ENCODE measurements at regions not wholly inside any gene's neighbourhood (a gene's known extent, or its start where the extent isn't known, plus 50 kb on each side); places are given as distances from the start of the nearest gene placed in this dataset.
A peak's percentile ranks its signal among the peaks of the same experiment; 100 is the strongest.

- Mint-ChIP-seq H3K4me1 (ENCODE audit: low read depth) (no peaks in the 10 kb centered on the region), H3K4me3 (no peak overlapping the region), H3K27ac (no peak overlapping the region), H3K27me3 (no peaks in the 10 kb centered on the region), H3K9me3 (no peaks in the 10 kb centered on the region), H3K36me3 (ENCODE audit: low read depth) (no peaks in the 10 kb centered on the region)
- DNase-seq: no peak
Observed at GRCh38 chr4:170306208-170306607, 216.5 kb upstream of the AADAT start.

- DNase-seq: no peak
- Mint-ChIP-seq H3K9me3 (no peaks in the 10 kb centered on the region), H3K27me3 (no peaks in the 10 kb centered on the region), H3K4me1 (ENCODE audit: low read depth) (no peaks in the 10 kb centered on the region), H3K36me3 (ENCODE audit: low read depth) (no peaks in the 10 kb centered on the region), H3K27ac (no peak overlapping the region), H3K4me3 (no peak overlapping the region)
Observed at GRCh38 chr4:170305627-170306026, 215.9 kb upstream of the AADAT start.

GRCh38 chr4:170281027-170281426 lies 191.3 kb upstream of the AADAT start:
- Mint-ChIP-seq H3K4me1 (ENCODE audit: low read depth) (no peaks in the 10 kb centered on the region), H3K36me3 (ENCODE audit: low read depth) (no peaks in the 10 kb centered on the region), H3K9me3 (no peaks in the 10 kb centered on the region), H3K4me3 (no peak overlapping the region), H3K27me3 (no peaks in the 10 kb centered on the region), H3K27ac (no peak overlapping the region)
- DNase-seq: no peak

- no peak overlapping the region for H3K4me3 Mint-ChIP-seq
- no peak overlapping the region for H3K27ac Mint-ChIP-seq
- H3K9me3 Mint-ChIP-seq: no peaks in the 10 kb centered on the region
- no peaks in the 10 kb centered on the region for H3K36me3 Mint-ChIP-seq (ENCODE audit: low read depth)
- no peaks in the 10 kb centered on the region for H3K4me1 Mint-ChIP-seq (ENCODE audit: low read depth)
- no peak for DNase-seq
- no peaks in the 10 kb centered on the region for H3K27me3 Mint-ChIP-seq
Observed at GRCh38 chr4:170278460-170278859, 188.7 kb upstream of the AADAT start.

GRCh38 chr4:170274616-170275015 lies 184.9 kb upstream of the AADAT start:
- Mint-ChIP-seq H3K9me3 (peaks cover 1% of the 10 kb centered on the region), H3K36me3 (ENCODE audit: low read depth) (no peaks in the 10 kb centered on the region), H3K4me1 (ENCODE audit: low read depth) (no peaks in the 10 kb centered on the region), H3K4me3 (no peak overlapping the region), H3K27ac (no peak overlapping the region), H3K27me3 (no peaks in the 10 kb centered on the region)
- no peak for DNase-seq

- H3K4me1 Mint-ChIP-seq (ENCODE audit: low read depth): no peaks in the 10 kb centered on the region
- no peak overlapping the region for H3K27ac Mint-ChIP-seq
- H3K27me3 Mint-ChIP-seq: no peaks in the 10 kb centered on the region
- H3K9me3 Mint-ChIP-seq: peaks cover 4% of the 10 kb centered on the region
- H3K4me3 Mint-ChIP-seq: no peak overlapping the region
- no peaks in the 10 kb centered on the region for H3K36me3 Mint-ChIP-seq (ENCODE audit: low read depth)
- DNase-seq: no peak
Observed at GRCh38 chr4:170272959-170273358, 183.2 kb upstream of the AADAT start.

- Mint-ChIP-seq H3K4me3 (no peak overlapping the region), H3K4me1 (ENCODE audit: low read depth) (no peaks in the 10 kb centered on the region), H3K27me3 (no peaks in the 10 kb centered on the region), H3K36me3 (ENCODE audit: low read depth) (no peaks in the 10 kb centered on the region), H3K27ac (no peak overlapping the region), H3K9me3 (peaks cover 4% of the 10 kb centered on the region)
- DNase-seq: no peak
Observed at GRCh38 chr4:170271723-170272122, 182.0 kb upstream of the AADAT start.

GRCh38 chr4:170270628-170271027 lies 180.9 kb upstream of the AADAT start:
- no peaks in the 10 kb centered on the region for H3K4me1 Mint-ChIP-seq (ENCODE audit: low read depth)
- no peak overlapping the region for H3K27ac Mint-ChIP-seq
- H3K36me3 Mint-ChIP-seq (ENCODE audit: low read depth): no peaks in the 10 kb centered on the region
- DNase-seq: no peak
- H3K27me3 Mint-ChIP-seq: no peaks in the 10 kb centered on the region
- peaks cover 4% of the 10 kb centered on the region for H3K9me3 Mint-ChIP-seq
- no peak overlapping the region for H3K4me3 Mint-ChIP-seq

- no peaks in the 10 kb centered on the region for H3K36me3 Mint-ChIP-seq (ENCODE audit: low read depth)
Observed at GRCh38 chr4:170269950-170270349, 180.2 kb upstream of the AADAT start.

GRCh38 chr4:170259631-170260153 lies 169.9 kb upstream of the AADAT start:
- Mint-ChIP-seq H3K9me3 (peaks cover 2% of the 10 kb centered on the region), H3K4me1 (ENCODE audit: low read depth) (no peaks in the 10 kb centered on the region), H3K36me3 (ENCODE audit: low read depth) (no peaks in the 10 kb centered on the region), H3K27ac (no peak overlapping the region), H3K27me3 (no peaks in the 10 kb centered on the region), H3K4me3 (no peak overlapping the region)
- DNase-seq: peak; percentile 31

More at GRCh38 chr4:170269950-170270349, 180.2 kb upstream of the AADAT start:
- H3K4me3 Mint-ChIP-seq: no peak overlapping the region
- no peak for DNase-seq
- H3K9me3 Mint-ChIP-seq: peaks cover 4% of the 10 kb centered on the region
- no peak overlapping the region for H3K27ac Mint-ChIP-seq
- no peaks in the 10 kb centered on the region for H3K4me1 Mint-ChIP-seq (ENCODE audit: low read depth)
- no peaks in the 10 kb centered on the region for H3K27me3 Mint-ChIP-seq

GRCh38 chr4:170256807-170257206 lies 167.1 kb upstream of the AADAT start:
- no peaks in the 10 kb centered on the region for H3K9me3 Mint-ChIP-seq
- H3K4me3 Mint-ChIP-seq: no peak overlapping the region
- no peaks in the 10 kb centered on the region for H3K36me3 Mint-ChIP-seq (ENCODE audit: low read depth)
- no peaks in the 10 kb centered on the region for H3K27me3 Mint-ChIP-seq
- no peaks in the 10 kb centered on the region for H3K4me1 Mint-ChIP-seq (ENCODE audit: low read depth)
- no peak overlapping the region for H3K27ac Mint-ChIP-seq
- no peak for DNase-seq

GRCh38 chr4:170248576-170248975 lies 158.8 kb upstream of the AADAT start:
- H3K27me3 Mint-ChIP-seq: peaks cover 2% of the 10 kb centered on the region
- H3K36me3 Mint-ChIP-seq (ENCODE audit: low read depth): no peaks in the 10 kb centered on the region
- no peak for DNase-seq
- H3K9me3 Mint-ChIP-seq: no peaks in the 10 kb centered on the region
- no peak overlapping the region for H3K4me3 Mint-ChIP-seq
- no peaks in the 10 kb centered on the region for H3K4me1 Mint-ChIP-seq (ENCODE audit: low read depth)
- H3K27ac Mint-ChIP-seq: no peak overlapping the region

GRCh38 chr4:170248029-170248428 lies 158.3 kb upstream of the AADAT start:
- no peak for DNase-seq
- Mint-ChIP-seq H3K36me3 (ENCODE audit: low read depth) (no peaks in the 10 kb centered on the region), H3K27me3 (peaks cover 2% of the 10 kb centered on the region), H3K27ac (no peak overlapping the region), H3K9me3 (no peaks in the 10 kb centered on the region), H3K4me1 (ENCODE audit: low read depth) (no peaks in the 10 kb centered on the region), H3K4me3 (no peak overlapping the region)

GRCh38 chr4:170247596-170247995 lies 157.8 kb upstream of the AADAT start:
- H3K4me3 Mint-ChIP-seq: no peak overlapping the region

GRCh38 chr4:170243662-170244288 lies 154.0 kb upstream of the AADAT start:
- Mint-ChIP-seq H3K9me3 (peaks cover 2% of the 10 kb centered on the region), H3K27ac (no peak overlapping the region), H3K4me3 (no peak overlapping the region), H3K4me1 (ENCODE audit: low read depth) (no peaks in the 10 kb centered on the region), H3K36me3 (ENCODE audit: low read depth) (no peaks in the 10 kb centered on the region), H3K27me3 (no peaks in the 10 kb centered on the region)
- DNase-seq: no peak

More at GRCh38 chr4:170247596-170247995, 157.8 kb upstream of the AADAT start:
- no peak for DNase-seq
- Mint-ChIP-seq H3K9me3 (no peaks in the 10 kb centered on the region), H3K4me1 (ENCODE audit: low read depth) (no peaks in the 10 kb centered on the region), H3K27me3 (peaks cover 2% of the 10 kb centered on the region), H3K27ac (no peak overlapping the region), H3K36me3 (ENCODE audit: low read depth) (no peaks in the 10 kb centered on the region)

GRCh38 chr4:170242471-170242870 lies 152.7 kb upstream of the AADAT start:
- Mint-ChIP-seq H3K9me3 (peaks cover 2% of the 10 kb centered on the region), H3K27me3 (no peaks in the 10 kb centered on the region), H3K27ac (no peak overlapping the region), H3K4me1 (ENCODE audit: low read depth) (no peaks in the 10 kb centered on the region), H3K4me3 (no peak overlapping the region), H3K36me3 (ENCODE audit: low read depth) (no peaks in the 10 kb centered on the region)
- DNase-seq: no peak
